CD4-positive, alpha-beta T cell treated with Interleukin-4 for 1 hour (primary cell): ENCODE measurements at regions not wholly inside any gene's neighbourhood (a gene's known extent, or its start where the extent isn't known, plus 50 kb on each side); places are given as distances from the start of the nearest gene placed in this dataset.

Experiments
- DNase-seq, 2 donors: peaks; one replicate each; pipeline ENCODE4 v3.0.0-alpha.2; 2020 to 2022

GRCh38 chr20:11229772-11230171 is 556.0 kb upstream of the JAG1 start:
- no peak for DNase-seq

GRCh38 chr20:11230999-11231398 is 557.2 kb upstream of the JAG1 start:
- no peak for DNase-seq

GRCh38 chr20:11231742-11232648 is 558.2 kb upstream of the JAG1 start:
- no peak for DNase-seq

GRCh38 chr20:11232896-11233295 is 559.1 kb upstream of the JAG1 start:
- no peak for DNase-seq

- no peak for DNase-seq
These were observed 560.4 kb upstream of the JAG1 start for GRCh38 chr20:11234181-11234580.

GRCh38 chr20:11234608-11235007 is 560.8 kb upstream of the JAG1 start:
- DNase-seq = no peak

GRCh38 chr20:11235058-11235457 is 561.3 kb upstream of the JAG1 start:
- DNase-seq = no peak

- DNase-seq = no peak
These were observed 568.5 kb upstream of the JAG1 start for GRCh38 chr20:11242320-11242719.

- no peak for DNase-seq
These were observed 571.6 kb upstream of the JAG1 start for GRCh38 chr20:11245431-11245830.

GRCh38 chr20:11246251-11246775 is 572.5 kb upstream of the JAG1 start:
- no peak for DNase-seq

- DNase-seq = no peak
These were observed 573.5 kb upstream of the JAG1 start for GRCh38 chr20:11247046-11248010.

- no peak for DNase-seq
These were observed 574.2 kb upstream of the JAG1 start for GRCh38 chr20:11248011-11248409.

GRCh38 chr20:11248687-11249638 is 575.2 kb upstream of the JAG1 start:
- DNase-seq = no peak

- no peak for DNase-seq
These were observed 575.9 kb upstream of the JAG1 start for GRCh38 chr20:11249683-11250082.

- DNase-seq = no peak
These were observed 578.6 kb upstream of the JAG1 start for GRCh38 chr20:11252447-11252846.

- DNase-seq = no peak
These were observed 581.7 kb upstream of the JAG1 start for GRCh38 chr20:11255455-11255854.

GRCh38 chr20:11255860-11256259 is 582.1 kb upstream of the JAG1 start:
- DNase-seq = no peak

GRCh38 chr20:11260611-11261010 is 586.8 kb upstream of the JAG1 start:
- no peak for DNase-seq

GRCh38 chr20:11261533-11262000 is 587.8 kb upstream of the JAG1 start:
- DNase-seq = no peak

- DNase-seq = no peak
These were observed 592.8 kb upstream of the JAG1 start for GRCh38 chr20:11266571-11266970.

- no peak for DNase-seq
These were observed 593.4 kb upstream of the JAG1 start for GRCh38 chr20:11267131-11267761.
